ES-I3 (cell line): ENCODE measurements at regions not wholly inside any gene's neighbourhood (a gene's known extent, or its start where the extent isn't known, plus 50 kb on each side); places are given as distances from the start of the nearest gene placed in this dataset.
"Not testable (repeated sequence)": the region's sequence is repeated elsewhere in the genome, so short reads cannot be mapped to it uniquely, and the experiment has no call there.

Experiments
- H3K36me3 ChIP-seq: 2 replicates; pipeline ENCODE4 v1.6.1; 2013; ENCODE audit warnings: mild to moderate bottlenecking, low read length, control low read depth, moderate library complexity; ENCODE audit not compliant: insufficient read depth
- H3K4me1 ChIP-seq: 2 replicates; pipeline ENCODE4 v1.6.1; 2013; ENCODE audit warnings: mild to moderate bottlenecking, control low read depth, low read length; ENCODE audit not compliant: insufficient read depth
- H3K9ac ChIP-seq: 2 replicates; pipeline ENCODE4 v1.6.1; 2013; ENCODE audit warnings: low read depth, mild to moderate bottlenecking, low read length, moderate library complexity
- H3K9me3 ChIP-seq: 2 replicates; pipeline ENCODE4 v1.6.1; 2013; ENCODE audit warnings: mild to moderate bottlenecking, low read length, moderate library complexity; ENCODE audit not compliant: control insufficient read depth, insufficient read depth

DNA sequence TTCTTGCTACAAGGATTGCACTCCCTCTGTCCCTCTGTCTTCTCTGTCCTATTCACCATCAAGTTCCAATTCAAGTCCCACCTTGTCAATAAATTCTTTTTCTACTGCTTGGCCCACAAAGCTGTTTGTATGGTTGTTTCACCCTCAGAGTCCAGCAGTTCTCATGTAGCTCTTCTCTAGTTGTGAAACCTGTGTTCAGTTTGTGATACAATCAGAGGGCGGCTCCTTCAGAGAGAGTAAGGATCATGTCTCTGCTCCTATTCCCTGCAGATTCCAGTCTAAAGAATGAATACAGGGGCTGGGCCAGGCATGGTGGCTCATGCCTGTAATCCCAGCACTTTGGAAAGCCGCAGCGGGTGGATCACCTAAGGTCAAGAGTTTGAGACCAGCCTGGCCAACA is 126.6 kb upstream of the BET1 start:
- Histone ChIP-seq H3K9ac (no peak overlapping the region), H3K36me3 (no peaks in the 10 kb centered on the region)

DNA sequence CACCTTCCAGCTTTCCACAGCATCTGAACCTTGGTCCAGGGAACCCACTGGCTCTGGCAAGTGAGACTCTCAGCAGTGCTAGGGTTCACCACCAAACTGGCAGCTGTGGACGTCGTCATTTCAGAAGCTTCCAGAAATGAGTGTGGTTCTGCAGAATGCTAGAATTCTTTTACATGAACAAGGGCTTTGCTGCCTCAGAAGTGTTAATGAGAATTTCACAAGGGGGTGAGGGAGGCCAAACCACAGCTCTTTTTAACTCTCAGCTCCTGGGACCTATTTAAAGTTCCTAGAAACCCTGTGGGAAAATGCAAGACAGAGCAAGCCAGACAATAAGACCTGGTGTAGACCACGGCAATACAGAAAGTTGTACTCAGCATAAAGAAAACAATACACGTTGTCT is 129.3 kb upstream of the BET1 start:
- no peaks in the 10 kb centered on the region for H3K9me3 ChIP-seq
- H3K4me1 ChIP-seq = peaks cover 9% of the 10 kb centered on the region
- no peak overlapping the region for H3K9ac ChIP-seq
- no peaks in the 10 kb centered on the region for H3K36me3 ChIP-seq

More for the DNA sequence above, 126.6 kb upstream of the BET1 start:
- no peaks in the 10 kb centered on the region for H3K9me3 ChIP-seq
- H3K4me1 ChIP-seq = peaks cover 9% of the 10 kb centered on the region

DNA sequence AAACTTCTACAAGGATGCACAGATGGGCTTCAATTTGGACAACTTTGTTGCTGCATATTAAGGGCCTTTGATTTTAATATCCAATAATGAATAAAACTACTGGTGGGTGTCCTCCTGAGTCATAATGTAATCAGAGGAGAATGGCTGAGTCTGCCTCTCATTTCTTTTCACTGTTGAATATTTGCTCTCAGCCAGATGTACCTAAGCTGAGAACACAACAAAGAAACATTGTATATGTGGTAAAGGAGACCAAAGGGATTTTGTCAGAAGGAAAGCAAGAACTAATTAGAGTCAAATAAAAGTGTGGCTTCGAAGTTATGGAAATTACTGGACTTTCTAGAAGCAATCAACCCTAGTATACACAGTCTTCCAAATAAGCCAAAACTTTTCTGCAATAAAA is 131.0 kb upstream of the BET1 start:
- Histone ChIP-seq H3K9me3 (no peaks in the 10 kb centered on the region), H3K4me1 (peaks cover 9% of the 10 kb centered on the region)

DNA sequence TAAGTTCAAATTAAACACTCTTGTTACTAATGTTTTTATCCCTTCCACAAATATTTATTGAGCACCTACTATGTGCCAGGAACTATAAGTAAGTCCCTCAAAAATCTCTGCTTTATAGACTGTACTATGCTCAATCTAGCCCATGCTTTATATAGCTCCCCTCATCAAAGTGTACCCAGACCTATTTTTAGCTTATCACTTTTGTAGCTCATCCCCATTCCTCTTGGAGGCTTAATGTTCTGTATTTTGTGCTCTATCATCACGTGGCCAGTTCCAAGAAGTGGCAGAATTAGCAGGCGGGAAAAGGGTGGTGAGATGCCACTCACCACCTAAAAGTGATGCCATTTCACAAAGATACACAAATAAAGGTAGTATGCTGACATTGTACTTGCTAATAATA is 138.1 kb upstream of the BET1 start:
- no peaks in the 10 kb centered on the region for H3K9me3 ChIP-seq
- no peak overlapping the region for H3K9ac ChIP-seq
- H3K36me3 ChIP-seq = no peaks in the 10 kb centered on the region
- H3K4me1 ChIP-seq = no peaks in the 10 kb centered on the region; the same call in 1 of the 2 replicates

More for the DNA sequence above, 131.0 kb upstream of the BET1 start:
- Histone ChIP-seq H3K36me3 (no peaks in the 10 kb centered on the region), H3K9ac (no peak overlapping the region)

DNA sequence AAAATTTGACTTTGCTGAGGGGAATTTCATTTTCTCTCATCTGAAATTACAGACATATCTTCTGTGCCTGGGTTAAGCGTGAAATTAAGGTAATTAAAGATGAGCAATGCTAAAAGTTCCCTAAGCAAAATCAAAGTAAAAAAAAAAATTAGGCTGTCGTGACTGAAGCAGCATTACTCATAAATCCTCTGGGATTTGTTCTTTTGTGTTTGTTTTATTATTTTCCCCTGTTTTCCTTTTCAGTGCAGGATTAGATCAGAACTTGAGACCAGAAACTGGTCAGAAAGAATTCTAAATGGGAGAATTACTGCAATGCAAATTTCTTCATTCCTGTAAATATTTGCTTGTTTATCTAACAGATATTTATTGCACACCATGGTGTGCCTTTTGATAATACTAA is 141.4 kb upstream of the BET1 start:
- Histone ChIP-seq H3K4me1 (no peaks in the 10 kb centered on the region; the same call in 1 of the 2 replicates), H3K36me3 (no peaks in the 10 kb centered on the region), H3K9me3 (no peaks in the 10 kb centered on the region), H3K9ac (no peak overlapping the region)

DNA sequence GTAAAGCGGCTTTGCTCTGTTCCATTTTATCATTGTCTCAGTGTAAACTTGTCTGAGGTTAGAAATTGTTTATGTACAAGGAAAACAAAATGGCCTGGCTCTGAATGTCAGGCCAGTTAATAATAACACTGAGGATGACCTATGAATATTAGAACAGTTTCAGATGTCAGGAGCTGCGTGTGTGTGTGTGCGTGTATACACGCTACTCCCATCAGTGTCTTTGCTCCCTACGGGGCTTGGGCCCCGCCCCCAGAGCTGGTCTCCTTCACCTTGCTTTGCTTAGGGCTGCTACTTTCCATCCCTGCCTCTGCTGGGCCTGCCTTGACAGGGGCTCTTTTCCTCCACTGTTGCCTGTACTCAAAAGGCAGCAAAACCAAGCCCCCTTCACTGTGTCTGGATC is 142.3 kb upstream of the BET1 start:
- Histone ChIP-seq H3K36me3 (no peaks in the 10 kb centered on the region), H3K9me3 (no peaks in the 10 kb centered on the region), H3K4me1 (no peaks in the 10 kb centered on the region), H3K9ac (no peak overlapping the region)

DNA sequence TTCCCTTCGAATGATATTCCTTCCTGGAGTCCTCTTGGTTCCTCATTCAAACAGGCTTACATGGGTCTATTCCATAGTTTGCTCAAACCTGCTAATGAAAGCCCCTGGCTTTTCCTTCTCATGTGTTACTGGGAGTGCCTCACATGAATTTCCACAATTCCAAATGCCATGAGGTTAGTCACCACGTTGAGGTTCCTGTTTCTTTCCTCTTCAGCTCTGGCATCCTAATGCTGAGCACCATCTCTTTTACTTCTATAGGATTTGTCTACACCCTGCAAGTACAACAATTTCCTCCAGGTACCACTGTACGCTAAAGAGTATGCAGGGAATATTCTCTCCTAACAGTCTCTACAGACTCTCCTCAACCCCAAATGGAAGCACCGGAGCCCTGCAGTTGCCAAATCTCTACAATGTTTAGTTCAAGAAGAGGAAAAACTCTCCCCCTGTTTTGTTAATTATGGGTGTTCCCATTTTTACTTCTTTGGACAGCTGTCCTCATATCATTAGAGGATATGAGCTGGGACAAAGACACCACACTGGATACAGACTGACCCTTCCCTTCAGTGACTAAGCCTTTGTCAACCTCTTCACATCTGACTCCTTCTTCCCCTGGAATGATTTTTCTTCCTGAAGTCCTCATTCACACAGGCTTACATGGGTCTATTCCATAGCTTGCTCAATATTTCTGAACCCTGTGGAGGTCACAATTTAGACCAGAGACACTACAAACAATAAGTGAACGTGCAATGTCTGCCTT is 145.8 kb upstream of the BET1 start:
- H3K36me3 ChIP-seq = no peaks in the 10 kb centered on the region
- no peaks in the 10 kb centered on the region; the same call in none of the 2 replicates for H3K4me1 ChIP-seq
- no peak overlapping the region for H3K9ac ChIP-seq
- H3K9me3 ChIP-seq = no peaks in the 10 kb centered on the region

DNA sequence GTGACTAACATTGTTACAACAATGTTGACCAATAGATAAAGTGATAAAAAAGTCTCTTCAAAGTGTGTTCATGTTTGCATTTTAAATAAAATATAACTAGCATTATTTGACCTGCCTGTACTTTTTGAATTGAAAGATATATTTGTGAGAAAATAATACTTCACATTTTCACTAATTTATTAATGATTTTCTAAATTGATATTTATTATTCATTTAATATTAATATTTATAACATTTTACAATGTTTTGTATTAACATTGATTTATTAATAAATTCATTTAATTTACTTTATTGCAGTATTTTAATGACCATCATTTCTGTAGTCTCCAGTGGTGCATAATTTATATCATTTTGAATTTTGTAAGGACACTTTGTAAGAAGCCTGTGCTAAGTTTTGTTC is 150.0 kb upstream of the BET1 start:
- Histone ChIP-seq H3K4me1 (no peaks in the 10 kb centered on the region; the same call in none of the 2 replicates), H3K36me3 (no peaks in the 10 kb centered on the region), H3K9ac (no peak overlapping the region), H3K9me3 (no peaks in the 10 kb centered on the region)

DNA sequence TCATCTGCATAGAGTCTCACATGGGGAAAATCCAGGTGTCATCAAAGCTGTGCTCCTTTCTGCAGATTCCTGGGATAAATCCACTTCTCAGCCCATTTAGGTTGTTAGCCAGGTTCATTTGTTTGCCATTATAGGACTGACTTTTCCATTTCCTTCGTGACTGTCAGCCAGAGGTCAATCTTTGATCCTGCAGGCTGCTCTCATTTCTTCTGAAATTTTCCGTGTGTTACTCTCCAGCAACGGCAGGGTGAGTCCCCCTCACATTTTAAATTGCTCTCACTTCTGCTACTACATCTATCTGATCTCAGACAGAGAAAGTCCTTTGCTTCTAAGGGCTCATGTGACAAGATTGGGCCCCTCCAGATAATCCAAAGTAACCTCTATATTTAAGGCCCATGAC is 150.7 kb upstream of the BET1 start:
- Histone ChIP-seq H3K9ac (no peak overlapping the region), H3K36me3 (no peaks in the 10 kb centered on the region), H3K9me3 (no peaks in the 10 kb centered on the region), H3K4me1 (no peaks in the 10 kb centered on the region; the same call in none of the 2 replicates)

DNA sequence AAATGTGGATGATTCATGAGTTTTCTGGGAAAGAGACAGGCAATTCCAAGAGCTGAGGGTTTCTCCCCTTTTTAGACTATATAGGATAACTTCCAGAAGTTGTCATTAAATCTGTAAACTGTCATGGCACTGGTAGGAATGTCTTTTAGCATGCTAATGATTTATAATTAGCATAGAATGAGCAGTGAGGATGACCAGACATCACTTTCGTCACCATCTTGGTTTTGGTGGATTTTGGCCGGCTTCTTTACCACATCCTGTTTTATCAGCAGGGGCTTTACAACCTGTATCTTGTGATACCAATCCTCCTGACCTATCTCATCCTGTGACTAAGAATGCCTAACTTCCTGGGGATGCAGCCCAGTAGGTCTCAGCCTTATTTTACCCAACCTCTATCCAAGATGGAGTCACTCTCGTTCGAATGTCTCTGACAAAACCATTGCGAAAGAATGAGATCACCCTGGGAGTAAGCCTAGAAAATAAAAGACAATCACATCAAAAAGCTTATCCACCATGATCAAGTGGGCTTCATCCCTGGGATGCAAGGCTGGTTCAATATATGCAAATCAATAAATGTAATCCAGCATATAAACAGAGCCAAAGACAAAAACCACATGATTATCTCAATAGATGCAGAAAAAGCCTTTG is 153.6 kb upstream of the BET1 start:
- not testable (repeated sequence) for H3K4me1 ChIP-seq, H3K9ac ChIP-seq, H3K36me3 ChIP-seq, H3K9me3 ChIP-seq

DNA sequence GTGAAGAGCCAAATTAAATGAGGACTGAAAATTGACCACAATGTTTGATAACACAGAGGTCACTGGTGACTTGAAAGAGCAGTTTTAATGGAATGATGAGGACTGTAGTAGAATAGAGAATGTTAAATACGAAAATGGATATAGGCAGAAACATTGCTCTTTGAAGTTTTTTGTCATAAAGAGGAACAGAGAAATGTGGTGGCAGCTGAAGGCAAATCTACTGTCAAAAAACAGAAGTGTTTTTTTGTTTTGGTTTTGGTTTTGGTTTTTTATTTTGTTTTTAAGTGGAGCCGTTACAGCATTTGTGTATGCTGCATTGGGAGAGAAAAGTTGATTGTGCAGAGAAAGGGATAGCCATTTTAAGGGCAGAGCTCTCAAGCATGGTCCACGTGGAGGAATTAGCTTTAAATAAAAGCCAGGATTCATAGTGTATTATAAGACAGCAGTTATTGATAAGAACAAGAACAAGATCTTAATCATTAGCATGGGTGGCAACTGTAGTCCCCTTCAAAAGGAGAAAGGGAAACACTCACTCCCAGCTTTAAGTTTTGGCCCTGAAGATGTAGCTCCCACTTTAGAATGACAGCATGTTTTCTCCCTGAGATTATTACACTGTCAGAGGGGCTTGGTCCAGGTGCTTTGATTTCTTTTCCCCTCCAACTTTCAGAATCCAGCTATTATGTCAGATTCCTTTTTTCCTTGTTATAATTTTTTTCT is 156.7 kb upstream of the BET1 start:
- Histone ChIP-seq H3K4me1 (no peaks in the 10 kb centered on the region), H3K9me3 (no peaks in the 10 kb centered on the region; the same call in 1 of the 2 replicates), H3K9ac (no peak overlapping the region), H3K36me3 (no peaks in the 10 kb centered on the region)

DNA sequence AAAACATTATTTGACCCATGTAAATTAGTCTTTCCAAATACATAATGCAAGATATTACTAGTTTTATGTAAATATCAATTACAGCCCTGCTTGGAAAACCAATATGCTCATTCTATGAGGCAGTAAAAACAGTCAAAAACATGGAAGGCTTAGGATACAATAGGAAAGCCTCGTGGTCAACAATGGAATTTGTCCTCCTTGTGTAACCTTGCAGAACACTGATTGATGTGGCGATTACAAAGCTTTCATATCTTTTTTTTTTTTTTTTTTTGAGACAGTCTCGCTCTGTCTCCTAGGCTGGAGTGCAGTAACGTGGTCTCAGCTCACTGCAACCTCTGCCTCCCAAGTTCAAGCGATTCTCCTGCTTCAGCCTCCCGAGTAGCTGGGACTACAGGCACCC is 157.3 kb upstream of the BET1 start:
- no peaks in the 10 kb centered on the region for H3K36me3 ChIP-seq
- no peaks in the 10 kb centered on the region; the same call in 1 of the 2 replicates for H3K9me3 ChIP-seq
- H3K4me1 ChIP-seq = no peaks in the 10 kb centered on the region
- no peak overlapping the region for H3K9ac ChIP-seq

DNA sequence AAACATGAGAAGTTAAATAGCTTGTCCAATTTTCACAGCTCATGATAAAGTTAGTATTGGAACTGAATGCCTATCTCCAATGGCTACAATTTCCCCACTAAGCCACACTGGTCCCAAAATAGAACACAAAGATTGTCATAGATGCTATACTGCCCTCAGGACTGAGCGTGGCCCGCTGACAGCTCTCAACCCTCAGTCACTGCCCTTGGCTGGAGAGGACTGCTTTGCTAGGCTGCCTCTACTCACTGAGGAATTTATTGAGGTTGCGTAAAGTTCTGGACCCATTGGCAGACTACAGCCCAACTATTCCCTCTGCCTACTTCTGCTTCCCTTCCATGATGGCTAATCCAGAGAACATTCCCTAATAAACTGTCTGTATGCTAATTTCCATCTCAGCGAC is 165.5 kb upstream of the BET1 start:
- no peak overlapping the region for H3K9ac ChIP-seq
- no peaks in the 10 kb centered on the region for H3K4me1 ChIP-seq
- no peaks in the 10 kb centered on the region for H3K9me3 ChIP-seq
- no peaks in the 10 kb centered on the region for H3K36me3 ChIP-seq

DNA sequence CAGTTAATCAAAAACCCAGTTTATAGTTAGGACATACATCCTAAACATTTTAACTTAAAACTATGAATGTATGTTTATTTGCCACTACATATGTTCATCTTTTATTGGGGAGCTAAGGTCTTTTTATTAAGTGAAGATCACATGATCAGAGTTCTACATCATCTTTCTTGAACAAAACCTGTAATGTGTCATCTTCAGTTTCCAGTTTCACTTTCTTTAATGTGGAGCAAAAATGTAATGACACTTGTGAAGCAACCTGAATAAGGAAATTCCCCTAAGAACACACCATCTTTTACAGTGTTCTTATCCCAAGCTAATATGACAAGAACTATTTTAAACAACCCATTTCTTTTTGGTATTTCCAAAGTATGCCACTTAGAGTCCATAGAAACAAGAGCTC is 166.7 kb upstream of the BET1 start:
- Histone ChIP-seq H3K36me3 (no peaks in the 10 kb centered on the region), H3K9me3 (no peaks in the 10 kb centered on the region), H3K9ac (no peak overlapping the region), H3K4me1 (no peaks in the 10 kb centered on the region)

DNA sequence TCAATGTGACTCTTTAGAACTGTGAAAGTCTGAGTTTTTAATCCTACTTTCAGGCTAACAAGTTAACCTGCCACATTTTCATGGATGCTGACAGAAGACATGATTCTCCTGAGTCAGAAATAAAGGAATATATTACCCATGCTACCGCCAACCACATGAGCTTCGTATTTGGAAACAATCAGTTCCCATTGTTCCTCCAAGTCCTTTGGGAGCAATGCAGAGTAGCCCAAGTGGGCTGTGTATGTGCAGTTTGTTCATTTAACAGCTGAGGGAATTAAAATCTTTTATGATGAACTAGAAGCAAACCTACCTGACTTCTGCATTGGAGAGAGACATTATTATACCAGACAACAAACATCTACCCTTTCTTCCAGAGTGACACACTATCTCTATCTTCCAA is 169.3 kb upstream of the BET1 start:
- H3K9ac ChIP-seq = no peak overlapping the region
- no peaks in the 10 kb centered on the region for H3K9me3 ChIP-seq
- H3K36me3 ChIP-seq = no peaks in the 10 kb centered on the region
- H3K4me1 ChIP-seq = no peaks in the 10 kb centered on the region
